WTC11 (cell line): ENCODE measurements at regions not wholly inside any gene's neighbourhood (a gene's known extent, or its start where the extent isn't known, plus 50 kb on each side); places are given as distances from the start of the nearest gene placed in this dataset.

Source experiments
- ATAC-seq: fragments of 200-7000 bp; cut with Tn5 transposase; 2 replicates; pipeline ENCODE4 v1.10.0; 2021; ENCODE audit warnings: mild to moderate bottlenecking, moderate library complexity
- CTCF ChIA-PET: fragments of 300-600 bp; sonication (Branson Sonifier 250); formaldehyde crosslinking; loops from one replicate; lab custom pipeline; 2021; ENCODE audit warnings: antibody characterized with exemption; lab: Charles Lee
- POLR2A ChIA-PET: fragments of 350-600 bp; sonication (Branson Sonifier 250); formaldehyde crosslinking; loops from one replicate; lab custom pipeline; 2021; ENCODE audit warnings: antibody characterized with exemption; lab: Charles Lee
- DNase-seq: peaks from one replicate; pipeline ENCODE4 v3.0.0; 2021; ENCODE audit warnings: low spot score
- H3K27ac Mint-ChIP-seq: 2 replicates; pipeline ENCODE4 v1.8.0; 2021; ENCODE audit warnings: mixed read lengths
- H3K27me3 Mint-ChIP-seq: 2 replicates; pipeline ENCODE4 v1.8.0; 2021; ENCODE audit warnings: low read depth, mild to moderate bottlenecking, moderate library complexity, mixed read lengths
- H3K36me3 Mint-ChIP-seq: 2 replicates; pipeline ENCODE4 v1.8.0; 2021; ENCODE audit warnings: mixed read lengths
- H3K4me1 Mint-ChIP-seq: 2 replicates; pipeline ENCODE4 v1.8.0; 2022; ENCODE audit warnings: mixed read lengths
- H3K4me3 Mint-ChIP-seq: 2 replicates; pipeline ENCODE4 v1.8.0; 2021; ENCODE audit warnings: mild to moderate bottlenecking, moderate library complexity, mixed read lengths
- H3K9me3 Mint-ChIP-seq: 2 replicates; pipeline ENCODE4 v1.8.0; 2021; ENCODE audit warnings: mixed read lengths
- ARID4B ChIP-seq: sonication (generic); formaldehyde crosslinking; IDR thresholded peaks from 2 replicates; pipeline ENCODE4 v1.8.0; 2023; ENCODE audit warnings: missing genetic modification reagents, mild to moderate bottlenecking, borderline replicate concordance
- E2F1 ChIP-seq: sonication (generic); formaldehyde crosslinking; IDR thresholded peaks from 2 replicates; pipeline ENCODE4 v1.8.0; 2022; ENCODE audit warnings: mild to moderate bottlenecking, missing genetic modification reagents
- ESRRA ChIP-seq: sonication (generic); formaldehyde crosslinking; IDR thresholded peaks from 2 replicates; pipeline ENCODE4 v1.8.1; 2022; ENCODE audit warnings: mild to moderate bottlenecking, missing genetic modification reagents, borderline replicate concordance
- ETV6 ChIP-seq: sonication (generic); formaldehyde crosslinking; IDR thresholded peaks from 2 replicates; pipeline ENCODE4 v1.8.1; 2022; ENCODE audit warnings: mild to moderate bottlenecking, missing genetic modification reagents
- FOXP4 ChIP-seq: sonication (generic); formaldehyde crosslinking; IDR thresholded peaks from 2 replicates; pipeline ENCODE4 v1.8.0; 2022; ENCODE audit warnings: mild to moderate bottlenecking, missing genetic modification reagents
- GABPB1 ChIP-seq: sonication (generic); formaldehyde crosslinking; IDR thresholded peaks from 2 replicates; pipeline ENCODE4 v1.8.1; 2023; ENCODE audit warnings: mild to moderate bottlenecking, missing genetic modification reagents
- IRF1 ChIP-seq: sonication (generic); formaldehyde crosslinking; IDR thresholded peaks from 2 replicates; pipeline ENCODE4 v1.8.0; 2023; ENCODE audit warnings: missing genetic modification reagents
- MLX ChIP-seq: sonication (generic); formaldehyde crosslinking; IDR thresholded peaks from 2 replicates; pipeline ENCODE4 v1.8.1; 2023; ENCODE audit warnings: mild to moderate bottlenecking, missing genetic modification reagents, moderate library complexity
- NR1H2 ChIP-seq: sonication (generic); formaldehyde crosslinking; IDR thresholded peaks from 2 replicates; pipeline ENCODE4 v1.9.0; 2021; ENCODE audit warnings: mild to moderate bottlenecking, moderate library complexity, missing genetic modification reagents
- NR2C2 ChIP-seq: sonication (generic); formaldehyde crosslinking; IDR thresholded peaks from 2 replicates; pipeline ENCODE4 v1.8.0; 2022; ENCODE audit warnings: mild to moderate bottlenecking, missing genetic modification reagents
- PRDM15 ChIP-seq: sonication (generic); formaldehyde crosslinking; IDR thresholded peaks from 2 replicates; pipeline ENCODE4 v1.8.0; 2022; ENCODE audit warnings: missing genetic modification reagents
- SP1 ChIP-seq: sonication (generic); formaldehyde crosslinking; conservative IDR thresholded peaks from 2 replicates; pipeline ENCODE4 v1.8.1; 2022; ENCODE audit warnings: missing genetic modification reagents
- TP53 ChIP-seq: sonication (generic); formaldehyde crosslinking; IDR thresholded peaks from 2 replicates; pipeline ENCODE4 v1.8.1; 2023; ENCODE audit warnings: mild to moderate bottlenecking, missing genetic modification reagents
- USF2 ChIP-seq: sonication (generic); formaldehyde crosslinking; IDR thresholded peaks from 2 replicates; pipeline ENCODE4 v1.8.1; 2023; ENCODE audit warnings: mild to moderate bottlenecking, missing genetic modification reagents, moderate library complexity
- ZNF423 ChIP-seq: fragments of 250-450 bp; sonication (Bioruptor Pico); IDR thresholded peaks from 2 replicates; pipeline ENCODE4 v2.1.2; 2022; ENCODE audit warnings: mild to moderate bottlenecking, moderate library complexity
- ZNF671 ChIP-seq: fragments of 250-450 bp; sonication (Bioruptor Pico); IDR thresholded peaks from 2 replicates; pipeline ENCODE4 v1.8.0; 2021; ENCODE audit warnings: mild to moderate bottlenecking
- TF ChIP-seq, protein P1 (sequence below): fragments of 200-600 bp; IDR thresholded peaks from 2 replicates; pipeline ENCODE4 v1.8.0; 2022; ENCODE audit warnings: antibody characterized with exemption
- TF ChIP-seq, protein P2 (sequence below): sonication (generic); formaldehyde crosslinking; IDR thresholded peaks from 2 replicates; pipeline ENCODE4 v1.8.1; 2022; ENCODE audit warnings: low read depth, missing genetic modification reagents, borderline replicate concordance

DNA sequence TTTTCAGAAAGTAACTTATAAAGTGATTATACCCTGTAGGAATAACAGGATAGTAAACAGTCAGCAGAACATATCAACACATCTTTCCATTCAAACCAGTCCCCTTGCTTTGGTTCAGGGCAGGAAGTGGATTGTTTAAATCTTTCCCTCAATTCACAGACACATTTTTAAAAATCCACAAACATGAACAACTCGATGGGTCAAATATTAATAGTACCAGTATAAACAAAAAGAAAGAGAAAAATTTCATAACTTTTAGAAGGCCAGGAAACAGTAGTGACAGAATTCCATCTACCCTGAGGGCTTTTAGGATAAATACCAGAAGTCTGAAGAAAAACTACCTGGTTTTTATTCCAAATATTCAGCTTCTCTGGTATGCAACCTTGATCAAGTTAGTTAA is 1072.8 kb upstream of the PABPC4L start:
- Mint-ChIP-seq H3K27me3 (no peaks in the 10 kb centered on the region), H3K27ac (peak overlapping the region; percentile 41; the same call in 1 of the 2 replicates), H3K4me3 (no peak overlapping the region), H3K36me3 (no peaks in the 10 kb centered on the region), H3K4me1 (no peaks in the 10 kb centered on the region), H3K9me3 (no peaks in the 10 kb centered on the region)
- ChIA-PET CTCF (no interaction called here), POLR2A (no interaction called here)
- DNase-seq (no peak), ATAC-seq (no peak)
- no peak for TF ChIP-seq NR1H2
- TF ChIP-seq, protein P1, sequence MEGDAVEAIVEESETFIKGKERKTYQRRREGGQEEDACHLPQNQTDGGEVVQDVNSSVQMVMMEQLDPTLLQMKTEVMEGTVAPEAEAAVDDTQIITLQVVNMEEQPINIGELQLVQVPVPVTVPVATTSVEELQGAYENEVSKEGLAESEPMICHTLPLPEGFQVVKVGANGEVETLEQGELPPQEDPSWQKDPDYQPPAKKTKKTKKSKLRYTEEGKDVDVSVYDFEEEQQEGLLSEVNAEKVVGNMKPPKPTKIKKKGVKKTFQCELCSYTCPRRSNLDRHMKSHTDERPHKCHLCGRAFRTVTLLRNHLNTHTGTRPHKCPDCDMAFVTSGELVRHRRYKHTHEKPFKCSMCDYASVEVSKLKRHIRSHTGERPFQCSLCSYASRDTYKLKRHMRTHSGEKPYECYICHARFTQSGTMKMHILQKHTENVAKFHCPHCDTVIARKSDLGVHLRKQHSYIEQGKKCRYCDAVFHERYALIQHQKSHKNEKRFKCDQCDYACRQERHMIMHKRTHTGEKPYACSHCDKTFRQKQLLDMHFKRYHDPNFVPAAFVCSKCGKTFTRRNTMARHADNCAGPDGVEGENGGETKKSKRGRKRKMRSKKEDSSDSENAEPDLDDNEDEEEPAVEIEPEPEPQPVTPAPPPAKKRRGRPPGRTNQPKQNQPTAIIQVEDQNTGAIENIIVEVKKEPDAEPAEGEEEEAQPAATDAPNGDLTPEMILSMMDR: no peak
- no peak for TF ChIP-seq SP1 (CRISPR knock-in tag)
- no peak for TF ChIP-seq MLX (CRISPR knock-in tag)
- TF ChIP-seq ZNF671 (CRISPR knock-in tag): no peak
- TF ChIP-seq, protein P2, sequence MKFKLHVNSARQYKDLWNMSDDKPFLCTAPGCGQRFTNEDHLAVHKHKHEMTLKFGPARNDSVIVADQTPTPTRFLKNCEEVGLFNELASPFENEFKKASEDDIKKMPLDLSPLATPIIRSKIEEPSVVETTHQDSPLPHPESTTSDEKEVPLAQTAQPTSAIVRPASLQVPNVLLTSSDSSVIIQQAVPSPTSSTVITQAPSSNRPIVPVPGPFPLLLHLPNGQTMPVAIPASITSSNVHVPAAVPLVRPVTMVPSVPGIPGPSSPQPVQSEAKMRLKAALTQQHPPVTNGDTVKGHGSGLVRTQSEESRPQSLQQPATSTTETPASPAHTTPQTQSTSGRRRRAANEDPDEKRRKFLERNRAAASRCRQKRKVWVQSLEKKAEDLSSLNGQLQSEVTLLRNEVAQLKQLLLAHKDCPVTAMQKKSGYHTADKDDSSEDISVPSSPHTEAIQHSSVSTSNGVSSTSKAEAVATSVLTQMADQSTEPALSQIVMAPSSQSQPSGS: no peak
- TF ChIP-seq TP53 (CRISPR knock-in tag): no peak
- TF ChIP-seq ARID4B: no peak
- no peak for TF ChIP-seq NR2C2
- no peak for TF ChIP-seq ZNF423 (CRISPR knock-in tag)
- no peak for TF ChIP-seq PRDM15 (CRISPR knock-in tag)
- TF ChIP-seq ETV6: no peak
- TF ChIP-seq IRF1: no peak
- TF ChIP-seq USF2 (CRISPR knock-in tag): no peak
- no peak for TF ChIP-seq E2F1 (CRISPR knock-in tag)
- no peak for TF ChIP-seq ESRRA
- no peak for TF ChIP-seq GABPB1 (CRISPR knock-in tag)
- no peak for TF ChIP-seq FOXP4 (CRISPR knock-in tag)
